ENCODE measurements at regions not wholly inside any gene's neighbourhood (a gene's known extent, or its start where the extent isn't known, plus 50 kb on each side); places are given as distances from the start of the nearest gene placed in this dataset.

GRCh38 chr10:120266022-120266421 lies 191.0 kb upstream of the PLPP4 start:
- TF ChIP-seq CTCF (IDR thresholded peaks at IDR 0.05) (no peak), POLR2A (IDR thresholded peaks at IDR 0.05) (no peak), POLR2AphosphoS5 (IDR thresholded peaks at IDR 0.05; ENCODE audit: insufficient read depth in 1 of 2, low read depth in 1 of 2) (no peak)
